ENCODE measurements at regions not wholly inside any gene's neighbourhood (a gene's known extent, or its start where the extent isn't known, plus 50 kb on each side); places are given as distances from the start of the nearest gene placed in this dataset.

DNA sequence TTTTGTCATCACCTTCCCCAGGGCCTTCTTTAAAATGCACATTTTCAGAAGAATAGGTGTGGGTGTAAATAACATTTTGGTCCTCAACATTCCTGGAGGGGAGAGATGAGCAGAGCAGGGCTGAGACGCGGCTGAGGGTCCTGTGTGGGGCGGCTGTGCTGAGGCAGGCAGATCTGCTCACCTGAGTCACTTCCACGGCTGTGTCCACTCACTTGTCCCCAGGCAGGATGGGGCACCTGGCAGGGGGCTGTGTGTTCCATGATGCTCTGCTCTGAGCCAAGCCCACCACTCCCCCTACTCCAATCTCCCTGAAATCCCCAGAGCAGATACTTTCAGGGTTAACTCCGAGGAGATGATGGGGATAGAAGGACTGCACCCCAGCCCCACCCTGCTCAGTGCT is 93.8 kb downstream of the GLRX3 start:
- no peak for DNase-seq (ENCODE audit: insufficient read length, low spot score)
- TF ChIP-seq CTCF (IDR thresholded peaks at IDR 0.05; ENCODE audit: insufficient read depth, missing control alignments), result no peak
- no peak for FAIRE-seq

DNA sequence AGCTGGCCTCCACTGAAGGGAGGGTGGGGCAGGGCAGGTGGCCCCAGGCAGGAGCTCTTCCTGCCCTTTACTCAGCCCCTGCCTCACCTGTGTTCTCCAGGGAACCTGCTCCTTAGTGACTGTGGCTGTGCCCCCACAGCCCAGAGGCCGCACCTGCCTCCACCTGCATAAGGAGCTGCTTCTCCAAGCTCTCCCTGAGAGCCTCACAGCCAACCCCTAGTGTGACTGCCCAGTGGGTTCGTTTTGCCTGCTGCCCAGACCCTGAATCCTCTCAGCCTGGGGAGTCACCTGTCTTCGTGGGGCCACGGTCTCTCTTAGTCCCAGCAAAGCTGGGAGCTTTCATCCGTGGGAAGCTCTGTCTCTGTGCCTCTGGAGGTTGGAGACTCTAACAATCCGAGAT is 94.4 kb downstream of the GLRX3 start:
- DNase-seq (ENCODE audit: insufficient read length, low spot score), result no peak
- no peak for FAIRE-seq
- no peak for TF ChIP-seq CTCF (IDR thresholded peaks at IDR 0.05; ENCODE audit: insufficient read depth, missing control alignments)

- TF ChIP-seq CTCF (IDR thresholded peaks at IDR 0.05; ENCODE audit: insufficient read depth, missing control alignments), result no peak
- FAIRE-seq (no peak), DNase-seq (ENCODE audit: insufficient read length, low spot score) (no peak)
Observed at GRCh38 chr10:130231251-130231741, 95.1 kb downstream of the GLRX3 start.

- no peak for TF ChIP-seq CTCF (IDR thresholded peaks at IDR 0.05; ENCODE audit: insufficient read depth, missing control alignments)
- DNase-seq (ENCODE audit: insufficient read length, low spot score) (no peak), FAIRE-seq (no peak)
Observed at GRCh38 chr10:130232166-130233034, 96.2 kb downstream of the GLRX3 start.

- FAIRE-seq (no peak), DNase-seq (ENCODE audit: insufficient read length, low spot score) (no peak)
- no peak for TF ChIP-seq CTCF (IDR thresholded peaks at IDR 0.05; ENCODE audit: insufficient read depth, missing control alignments)
Observed at GRCh38 chr10:130233035-130233360, 96.8 kb downstream of the GLRX3 start.

DNA sequence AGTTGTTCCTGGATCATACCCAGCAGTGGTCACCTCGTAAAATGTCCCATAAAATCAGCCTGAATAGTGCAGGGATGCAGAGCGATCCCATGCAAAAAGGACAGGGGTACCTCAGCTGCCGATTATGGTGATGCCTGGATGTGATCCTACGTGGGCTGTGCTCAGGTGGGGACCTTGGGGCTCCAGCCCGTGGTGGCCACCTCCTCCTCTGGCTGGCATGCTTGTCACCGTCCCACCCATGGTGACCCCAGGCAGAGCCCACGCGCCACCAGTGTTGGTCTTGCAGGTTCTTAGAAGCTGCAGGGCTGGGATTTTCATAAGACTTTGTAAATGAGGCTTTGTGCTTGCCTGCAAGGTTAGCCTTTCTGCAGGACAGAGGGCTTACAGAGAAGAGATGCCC is 97.2 kb downstream of the GLRX3 start:
- DNase-seq (ENCODE audit: insufficient read length, low spot score), result no peak
- TF ChIP-seq CTCF (IDR thresholded peaks at IDR 0.05; ENCODE audit: insufficient read depth, missing control alignments), result no peak
- no peak for FAIRE-seq

All from D721Med (cell line).